Osteocyte (in vitro differentiated cells): ENCODE measurements at regions not wholly inside any gene's neighbourhood (a gene's known extent, or its start where the extent isn't known, plus 50 kb on each side); places are given as distances from the start of the nearest gene placed in this dataset.

Experiments
- DNase-seq: peaks from one replicate; pipeline ENCODE4 v3.0.0; 2021; ENCODE audit warnings: mixed read lengths; ENCODE audit not compliant: unreplicated experiment; ENCODE audit errors: extremely low spot score
- H3K27ac Mint-ChIP-seq: one replicate; pipeline ENCODE4 v1.8.0; 2021; ENCODE audit warnings: mild to moderate bottlenecking, mixed read lengths; ENCODE audit not compliant: unreplicated experiment
- H3K27me3 Mint-ChIP-seq: one replicate; pipeline ENCODE4 v1.8.0; 2021; ENCODE audit warnings: mixed read lengths; ENCODE audit not compliant: unreplicated experiment
- H3K36me3 Mint-ChIP-seq: one replicate; pipeline ENCODE4 v1.8.0; 2021; ENCODE audit warnings: mixed read lengths; ENCODE audit not compliant: unreplicated experiment
- H3K4me1 Mint-ChIP-seq: one replicate; pipeline ENCODE4 v1.8.0; 2021; ENCODE audit warnings: mixed read lengths; ENCODE audit not compliant: unreplicated experiment
- H3K4me3 Mint-ChIP-seq: one replicate; pipeline ENCODE4 v1.8.0; 2021; ENCODE audit warnings: mild to moderate bottlenecking, moderate library complexity, mixed read lengths; ENCODE audit not compliant: unreplicated experiment
- H3K9me3 Mint-ChIP-seq: one replicate; pipeline ENCODE4 v1.8.0; 2021; ENCODE audit warnings: mixed read lengths; ENCODE audit not compliant: unreplicated experiment
- TF ChIP-seq, protein P1 (sequence below): fragments of 200-600 bp; sonication (generic); IDR thresholded peaks from 2 replicates; pipeline ENCODE4 v1.5.0; 2021; ENCODE audit warnings: antibody characterized with exemption, mild to moderate bottlenecking, moderate library complexity

DNA sequence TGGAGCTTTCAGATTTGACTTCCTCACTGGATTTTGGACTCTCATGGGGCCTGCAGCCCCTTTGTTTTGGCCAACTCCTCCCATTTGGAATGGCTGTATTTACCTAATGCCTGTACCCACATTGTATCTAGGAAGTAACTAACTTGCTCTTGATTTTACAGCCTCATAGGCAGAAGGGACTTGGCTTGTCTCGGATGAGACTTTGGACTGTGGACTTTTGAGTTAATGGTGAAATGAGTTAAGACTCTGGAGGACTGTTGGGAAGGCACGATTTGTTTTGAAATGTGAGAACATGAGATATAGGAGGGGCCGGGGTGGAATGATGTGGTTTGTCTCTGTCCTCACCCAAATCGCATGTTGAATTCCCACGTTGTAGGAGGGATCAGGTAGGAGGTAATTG lies 233.4 kb upstream of the GALNT5 start:
- Mint-ChIP-seq H3K27me3 (peaks cover 7% of the 10 kb centered on the region), H3K36me3 (no peaks in the 10 kb centered on the region), H3K9me3 (peaks cover 7% of the 10 kb centered on the region), H3K27ac (no peak overlapping the region), H3K4me1 (no peaks in the 10 kb centered on the region), H3K4me3 (no peak overlapping the region)
- no peak for DNase-seq
- TF ChIP-seq, protein P1, sequence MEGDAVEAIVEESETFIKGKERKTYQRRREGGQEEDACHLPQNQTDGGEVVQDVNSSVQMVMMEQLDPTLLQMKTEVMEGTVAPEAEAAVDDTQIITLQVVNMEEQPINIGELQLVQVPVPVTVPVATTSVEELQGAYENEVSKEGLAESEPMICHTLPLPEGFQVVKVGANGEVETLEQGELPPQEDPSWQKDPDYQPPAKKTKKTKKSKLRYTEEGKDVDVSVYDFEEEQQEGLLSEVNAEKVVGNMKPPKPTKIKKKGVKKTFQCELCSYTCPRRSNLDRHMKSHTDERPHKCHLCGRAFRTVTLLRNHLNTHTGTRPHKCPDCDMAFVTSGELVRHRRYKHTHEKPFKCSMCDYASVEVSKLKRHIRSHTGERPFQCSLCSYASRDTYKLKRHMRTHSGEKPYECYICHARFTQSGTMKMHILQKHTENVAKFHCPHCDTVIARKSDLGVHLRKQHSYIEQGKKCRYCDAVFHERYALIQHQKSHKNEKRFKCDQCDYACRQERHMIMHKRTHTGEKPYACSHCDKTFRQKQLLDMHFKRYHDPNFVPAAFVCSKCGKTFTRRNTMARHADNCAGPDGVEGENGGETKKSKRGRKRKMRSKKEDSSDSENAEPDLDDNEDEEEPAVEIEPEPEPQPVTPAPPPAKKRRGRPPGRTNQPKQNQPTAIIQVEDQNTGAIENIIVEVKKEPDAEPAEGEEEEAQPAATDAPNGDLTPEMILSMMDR: no peak

DNA sequence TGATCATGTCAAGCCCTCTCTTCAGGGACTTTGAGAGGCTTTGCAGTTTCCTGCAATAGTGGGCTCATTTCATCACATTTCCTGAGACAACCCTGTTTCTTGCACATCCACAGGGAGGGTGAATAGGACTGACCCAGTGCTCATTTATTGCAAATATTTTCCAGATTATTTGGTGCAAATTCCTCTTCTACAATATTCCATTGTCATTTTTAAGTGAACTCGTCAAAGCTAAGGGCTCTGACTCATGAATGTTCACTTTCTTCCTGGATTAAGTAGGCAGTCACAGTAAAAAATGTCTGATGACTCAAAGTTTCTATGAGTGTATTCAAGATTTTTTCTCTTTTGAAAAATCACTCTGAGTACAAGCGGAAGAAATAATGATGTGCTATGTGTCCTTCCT lies 225.5 kb upstream of the GALNT5 start:
- H3K9me3 Mint-ChIP-seq: no peaks in the 10 kb centered on the region
- no peak for DNase-seq
- no peaks in the 10 kb centered on the region for H3K36me3 Mint-ChIP-seq
- H3K27ac Mint-ChIP-seq: peak overlapping the region; percentile 48
- no peaks in the 10 kb centered on the region for H3K27me3 Mint-ChIP-seq
- peaks cover 21% of the 10 kb centered on the region for H3K4me1 Mint-ChIP-seq
- TF ChIP-seq, protein P1: no peak
- H3K4me3 Mint-ChIP-seq: no peak overlapping the region

DNA sequence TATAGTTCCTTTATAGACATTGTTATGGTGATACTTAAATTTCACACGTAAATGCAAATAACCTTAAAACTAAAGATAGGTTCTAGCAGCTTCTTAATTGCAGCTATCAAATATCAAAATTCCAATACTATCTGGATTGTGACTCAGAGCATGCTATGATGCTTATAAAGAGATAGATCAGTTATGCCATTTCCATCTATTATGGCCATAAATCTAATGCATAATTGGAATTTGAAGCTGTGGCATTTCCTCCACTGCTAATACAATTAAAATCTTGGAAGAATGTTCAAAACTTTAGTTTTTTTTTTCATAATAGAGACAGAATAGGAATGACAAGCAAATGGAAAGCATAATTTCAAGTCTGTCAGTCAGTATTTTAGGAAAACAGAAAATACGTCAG lies 220.8 kb upstream of the GALNT5 start:
- H3K36me3 Mint-ChIP-seq: no peaks in the 10 kb centered on the region
- H3K27me3 Mint-ChIP-seq: peaks cover 20% of the 10 kb centered on the region
- no peak overlapping the region for H3K27ac Mint-ChIP-seq
- H3K4me3 Mint-ChIP-seq: no peak overlapping the region
- TF ChIP-seq, protein P1: no peak
- H3K4me1 Mint-ChIP-seq: peaks cover 14% of the 10 kb centered on the region
- H3K9me3 Mint-ChIP-seq: no peaks in the 10 kb centered on the region
- no peak for DNase-seq

DNA sequence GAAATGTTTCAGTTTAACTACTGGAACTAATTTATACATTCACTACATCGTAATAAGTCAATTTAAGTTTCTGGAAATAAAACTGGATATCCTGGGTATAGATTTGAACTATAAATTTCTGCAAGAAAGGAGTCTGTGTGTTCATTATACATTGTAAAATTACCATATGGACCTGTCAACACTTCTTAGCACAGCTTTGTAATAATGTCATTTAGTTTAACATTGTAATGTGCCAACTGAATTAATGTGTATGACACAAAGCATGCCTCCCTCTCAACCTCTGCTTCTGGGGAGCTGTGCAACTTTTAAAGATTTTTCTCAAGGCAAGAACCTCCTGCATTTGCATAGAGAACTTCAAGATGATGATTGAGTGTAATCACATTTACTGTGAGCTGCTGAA lies 213.7 kb upstream of the GALNT5 start:
- Mint-ChIP-seq H3K9me3 (no peaks in the 10 kb centered on the region), H3K4me3 (no peak overlapping the region), H3K27me3 (peaks cover 48% of the 10 kb centered on the region), H3K27ac (no peak overlapping the region), H3K36me3 (no peaks in the 10 kb centered on the region), H3K4me1 (no peaks in the 10 kb centered on the region)
- TF ChIP-seq, protein P1: no peak
- no peak for DNase-seq

DNA sequence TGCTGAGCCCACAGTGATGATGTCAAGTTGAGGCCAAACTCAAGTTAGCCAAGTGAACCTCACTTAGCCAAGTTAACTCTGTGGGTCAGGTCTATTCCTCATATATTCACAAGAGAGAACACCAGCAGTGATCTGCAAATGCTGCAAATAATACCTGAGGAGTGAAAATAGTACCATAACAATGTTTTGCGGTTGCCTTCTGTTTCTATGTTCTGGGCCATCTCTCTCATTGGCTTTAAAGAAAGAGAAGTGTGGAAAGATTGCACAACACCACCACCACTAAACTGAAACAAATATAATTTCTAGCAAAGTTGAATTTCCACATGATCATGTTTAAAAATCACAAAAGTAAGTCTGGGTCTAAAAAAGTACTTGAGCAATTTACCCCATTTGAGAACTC lies 211.1 kb upstream of the GALNT5 start:
- H3K36me3 Mint-ChIP-seq: no peaks in the 10 kb centered on the region
- TF ChIP-seq, protein P1: no peak
- H3K4me1 Mint-ChIP-seq: no peaks in the 10 kb centered on the region
- no peak overlapping the region for H3K27ac Mint-ChIP-seq
- no peak overlapping the region for H3K4me3 Mint-ChIP-seq
- peaks cover 39% of the 10 kb centered on the region for H3K27me3 Mint-ChIP-seq
- DNase-seq: no peak
- no peaks in the 10 kb centered on the region for H3K9me3 Mint-ChIP-seq
